DMS 273 (cell line): ENCODE measurements at regions not wholly inside any gene's neighbourhood (a gene's known extent, or its start where the extent isn't known, plus 50 kb on each side); places are given as distances from the start of the nearest gene placed in this dataset.

Experiments used
- DNase-seq: peaks from one replicate; lab custom pipeline; 2025; ENCODE audit not compliant: unreplicated experiment; lab: John Stamatoyannopoulos, UW

- no peak for DNase-seq
Observed at GRCh38 chr4:144463236-144463635, 182.7 kb upstream of the HHIP start.

DNA sequence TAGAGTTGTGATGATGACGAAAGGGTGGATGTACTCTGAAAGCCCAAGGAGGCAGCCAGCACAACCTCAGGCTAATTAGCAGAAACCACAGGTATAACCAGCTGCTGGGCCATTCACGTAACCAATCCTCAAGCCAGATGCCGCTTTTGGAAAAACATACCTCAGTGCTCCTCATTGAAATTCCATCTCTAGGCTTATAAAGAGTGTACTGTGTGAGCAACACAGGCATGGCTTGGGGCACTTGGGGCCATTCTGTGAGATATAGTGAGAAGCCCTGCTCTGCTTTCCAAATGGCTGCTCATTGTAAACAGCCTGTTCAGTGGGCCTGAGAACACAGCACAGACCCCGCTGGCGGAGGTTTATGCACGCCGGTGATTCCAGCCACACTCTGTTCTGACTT lies 182.1 kb upstream of the HHIP start:
- DNase-seq, result no peak

DNA sequence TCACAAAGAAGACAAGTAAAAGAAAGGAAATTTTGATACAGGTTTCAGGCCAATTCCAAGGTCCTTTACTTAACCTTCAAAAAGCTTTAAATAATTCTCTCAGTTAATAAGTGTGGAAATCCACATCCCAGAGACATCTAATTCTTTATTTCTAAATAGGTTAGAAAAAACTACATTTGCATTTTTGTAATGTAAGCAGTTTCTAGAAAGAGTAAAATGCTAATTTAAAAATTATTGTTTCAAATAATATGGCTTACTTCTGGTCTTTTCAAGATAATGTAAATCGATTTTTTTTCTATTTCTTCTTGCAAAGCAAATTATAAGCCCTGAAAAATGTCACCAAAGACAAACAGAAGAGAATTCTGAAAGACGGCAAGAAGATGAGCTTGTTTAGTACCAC lies 180.4 kb upstream of the HHIP start:
- no peak for DNase-seq

- no peak for DNase-seq
Observed at GRCh38 chr4:144480068-144480467, 165.9 kb upstream of the HHIP start.

DNA sequence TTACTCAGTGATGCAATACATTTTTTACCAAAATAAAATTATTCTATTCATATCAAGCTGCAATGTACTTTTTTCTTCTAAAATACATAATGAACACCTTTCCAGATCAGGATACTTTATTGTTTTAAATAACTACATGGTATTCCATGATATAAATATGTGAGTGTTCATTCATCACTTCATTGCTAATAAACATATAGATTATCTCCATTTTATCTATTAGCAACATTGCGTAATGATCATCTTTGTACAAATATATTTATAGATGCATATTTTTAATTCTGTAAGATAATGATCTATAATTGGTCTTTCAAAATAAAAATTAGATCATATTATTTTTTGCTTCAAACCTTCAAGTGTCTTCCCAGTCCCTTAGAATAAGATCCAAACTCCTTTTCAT lies 156.1 kb upstream of the HHIP start:
- no peak for DNase-seq

DNA sequence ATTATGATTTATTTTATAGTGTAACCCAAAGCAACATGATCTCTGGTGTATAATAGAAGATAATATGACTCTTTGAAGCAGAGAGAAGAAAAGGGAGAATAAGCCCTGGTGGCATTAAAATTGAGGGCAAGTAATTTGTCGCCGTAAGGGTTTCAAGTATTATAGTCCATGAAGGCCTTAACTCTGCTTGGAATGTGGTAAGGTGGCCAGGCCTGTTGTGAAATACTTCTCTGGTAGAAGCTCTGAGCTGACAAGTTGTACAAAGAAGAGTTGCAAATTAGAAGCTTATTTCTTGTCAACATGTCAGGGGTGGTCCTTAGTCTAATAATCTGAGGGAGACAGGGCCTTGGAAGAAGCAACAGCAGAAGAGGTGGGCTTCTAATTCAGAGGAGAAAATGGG lies 151.7 kb upstream of the HHIP start:
- DNase-seq, result no peak

- no peak for DNase-seq
Observed at GRCh38 chr4:144495944-144496343, 150.0 kb upstream of the HHIP start.

GRCh38 chr4:144499777-144500176 lies 146.2 kb upstream of the HHIP start:
- DNase-seq, result no peak

DNA sequence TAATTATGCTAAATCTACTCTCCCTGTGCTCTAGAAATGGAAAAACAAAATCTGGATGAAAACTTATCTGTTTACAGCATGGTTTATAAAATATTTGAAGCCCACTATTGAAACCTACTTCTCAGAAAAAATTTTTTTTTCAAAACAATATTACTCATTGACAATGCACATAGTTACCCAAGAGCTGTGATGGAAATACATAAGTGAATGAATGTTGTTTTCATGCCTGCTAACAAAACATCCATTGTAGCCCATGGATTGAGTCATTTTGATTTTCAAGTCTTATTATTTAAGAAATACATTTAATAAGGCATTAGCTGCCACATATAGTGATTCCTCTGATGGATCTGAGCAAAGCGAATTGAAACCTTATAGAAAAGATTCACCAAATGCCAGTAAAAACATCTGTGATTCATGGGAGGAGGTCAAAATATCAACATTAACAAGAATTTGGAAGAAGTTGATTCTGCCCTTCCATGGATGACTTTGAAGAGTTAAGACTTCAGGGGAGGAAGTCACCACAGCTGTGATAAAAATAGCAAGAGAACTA lies 144.7 kb upstream of the HHIP start:
- no peak for DNase-seq

DNA sequence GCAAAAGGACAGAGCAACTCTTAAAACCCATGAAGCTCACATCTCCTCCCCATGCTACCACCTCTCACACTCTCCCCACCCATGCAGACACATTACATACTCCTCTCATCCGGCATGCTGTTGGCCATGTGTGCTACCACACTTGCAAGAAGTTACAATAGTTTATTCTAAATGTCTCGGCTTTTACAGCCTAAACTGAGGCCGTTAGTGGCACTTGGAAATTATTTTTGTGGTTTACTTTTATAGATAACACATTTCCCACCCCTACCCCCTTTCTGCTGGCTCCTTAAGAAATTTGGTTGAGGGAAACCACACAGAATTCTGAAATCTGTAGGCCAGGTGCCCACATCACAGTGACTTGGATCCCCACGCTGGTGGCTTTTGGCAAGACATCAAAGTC lies 141.1 kb upstream of the HHIP start:
- no peak for DNase-seq

DNA sequence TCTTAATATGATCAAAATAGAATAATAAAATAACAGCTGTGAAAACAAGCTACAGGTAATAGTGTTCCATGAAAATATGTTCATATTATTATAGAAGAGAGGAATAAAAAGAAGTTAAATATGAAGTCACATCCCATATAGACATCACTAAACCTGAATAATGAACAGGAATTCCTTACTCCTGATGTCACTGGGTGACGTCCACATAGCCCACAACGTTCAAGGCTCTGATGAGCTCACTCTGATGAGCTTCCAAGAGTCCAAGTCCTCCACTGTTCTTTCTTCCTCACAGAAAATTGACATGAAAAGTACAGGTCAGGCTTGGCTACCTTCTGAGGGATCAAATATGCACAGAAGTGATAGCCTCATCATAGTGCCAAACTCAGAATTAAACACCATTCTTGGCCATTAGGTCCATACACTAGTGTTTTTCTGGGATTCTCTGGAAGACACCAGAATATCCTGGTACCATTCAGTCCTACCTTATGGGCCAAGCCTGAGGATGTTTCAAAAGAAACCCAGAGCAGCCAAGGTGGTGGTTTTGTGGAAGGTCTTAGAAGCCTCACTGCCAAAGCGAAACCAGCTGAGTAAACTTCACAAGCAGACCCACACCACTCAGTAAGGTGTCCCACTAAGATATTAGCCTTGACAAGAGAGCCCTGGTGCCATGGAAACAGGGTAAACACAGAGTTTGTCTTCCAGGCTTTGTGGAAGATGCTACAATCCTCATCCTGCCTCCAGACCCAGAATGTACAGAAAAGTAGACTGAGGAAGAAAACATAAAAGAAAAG lies 138.4 kb upstream of the HHIP start:
- DNase-seq, result no peak

DNA sequence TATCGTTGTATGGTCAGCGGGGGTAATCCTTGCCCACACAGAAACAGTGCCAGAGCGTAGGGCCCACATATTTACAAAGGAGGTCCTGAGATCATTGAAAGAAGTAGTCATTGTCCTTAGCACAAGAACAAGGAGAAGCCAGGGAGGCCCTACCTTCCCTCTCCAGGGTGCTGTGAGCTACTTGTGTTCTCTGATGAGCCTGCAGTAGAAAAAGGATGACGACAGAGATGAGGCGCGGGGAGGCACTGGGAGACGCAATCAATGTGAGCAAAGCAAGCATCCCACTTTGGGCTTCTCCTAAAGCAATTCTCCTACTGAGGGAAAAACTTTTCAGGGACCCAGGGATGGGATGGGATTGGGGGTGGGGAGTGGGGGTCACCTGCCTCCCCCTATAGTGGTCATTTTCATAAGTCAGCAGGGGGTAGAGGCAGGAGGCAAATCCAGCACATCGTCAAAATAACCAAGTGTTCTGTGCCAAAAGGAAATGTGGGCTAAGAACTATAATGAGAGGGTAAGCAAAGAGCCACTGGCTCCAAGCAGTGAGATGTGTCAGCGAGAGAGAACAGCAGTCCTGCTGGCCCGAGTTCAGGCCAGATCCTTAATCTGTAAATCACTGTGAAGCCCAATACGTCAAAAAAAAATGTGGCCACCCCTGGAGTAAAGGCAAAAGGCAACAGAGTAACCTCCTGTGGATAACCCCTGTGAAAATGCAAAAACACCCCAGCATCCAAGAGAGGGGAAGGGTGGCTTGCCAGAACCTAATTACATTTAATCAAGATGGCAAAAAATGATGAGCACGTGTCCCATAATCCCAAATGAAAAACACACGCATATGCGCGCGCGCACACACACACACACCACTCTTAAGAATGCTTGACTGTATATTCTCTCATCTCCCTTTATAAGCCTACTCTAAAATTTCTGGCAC lies 136.6 kb upstream of the HHIP start:
- DNase-seq, result no peak

DNA sequence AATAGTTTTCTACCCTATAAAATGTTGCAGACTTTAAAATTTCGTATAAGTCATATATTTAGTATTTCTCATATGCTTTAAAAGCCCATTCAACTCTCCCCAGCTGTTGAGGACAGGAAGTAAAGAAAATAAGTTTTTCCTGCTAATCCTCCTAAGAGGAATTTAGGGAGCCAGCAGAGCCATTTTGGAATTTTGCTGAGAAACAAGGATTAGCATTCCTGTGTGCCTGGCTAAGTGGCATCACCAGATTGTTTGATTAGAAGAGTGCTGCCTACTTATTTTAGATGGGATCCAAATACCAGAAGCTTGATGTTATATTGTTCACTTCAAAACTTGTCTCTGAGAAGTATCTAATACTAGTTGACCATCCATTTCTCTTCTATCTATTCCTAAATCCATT lies 131.2 kb upstream of the HHIP start:
- DNase-seq, result no peak

- no peak for DNase-seq
Observed at GRCh38 chr4:144518181-144518895, 127.6 kb upstream of the HHIP start.

GRCh38 chr4:144531841-144532240 lies 114.1 kb upstream of the HHIP start:
- DNase-seq, result no peak

- DNase-seq, result no peak
Observed at GRCh38 chr4:144547678-144548298, 98.2 kb upstream of the HHIP start.

GRCh38 chr4:144556636-144557035 lies 89.3 kb upstream of the HHIP start:
- DNase-seq, result no peak

DNA sequence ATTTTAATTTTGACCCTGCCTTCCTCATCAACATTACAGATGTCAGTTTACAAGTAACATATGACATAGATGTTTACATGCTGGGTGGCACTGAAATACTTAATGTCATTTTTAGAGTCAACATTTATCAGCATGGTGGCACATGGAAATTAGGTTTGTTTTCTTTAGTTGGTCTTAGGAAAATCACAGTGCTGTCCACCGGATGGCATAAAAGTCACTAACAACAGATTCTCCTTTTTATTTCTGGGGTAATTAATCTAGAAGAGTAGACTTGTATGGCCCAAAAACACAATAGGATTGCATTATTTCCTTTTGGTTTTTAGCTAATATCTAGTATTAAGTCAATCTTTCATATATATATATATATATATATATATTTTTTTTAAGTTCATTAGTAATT lies 88.6 kb upstream of the HHIP start:
- no peak for DNase-seq

GRCh38 chr4:144562019-144562705 lies 83.8 kb upstream of the HHIP start:
- DNase-seq, result no peak

- DNase-seq, result no peak
Observed at GRCh38 chr4:144564358-144564757, 81.6 kb upstream of the HHIP start.
